K562 (cell line): ENCODE measurements at regions not wholly inside any gene's neighbourhood (a gene's known extent, or its start where the extent isn't known, plus 50 kb on each side); places are given as distances from the start of the nearest gene placed in this dataset.

Experiments
- ATAC-seq: fragments of 200-7000 bp; cut with Tn5 transposase; 3 replicates; pipeline ENCODE4 v1.9.1; 2020; ENCODE audit warnings: moderate library complexity
- BruUV-seq: library from RNA; stranded (reverse); fragments of 400-500 nt; replicated peaks from 2 replicates; lab custom pipeline; 2021; lab: Mats Ljungman, UMichigan
- CTCF ChIA-PET: fragments of 300-600 bp; formaldehyde crosslinking; extraction: SDS; loops from one replicate; lab custom pipeline; 2021; ENCODE audit warnings: low intra/inter-chr PET ratio; lab: Yijun Ruan, JAX
- POLR2A ChIA-PET: fragments of 300-600, 350-650 bp; sonication (Branson Sonifier 250); formaldehyde crosslinking; extraction: SDS; loops from one replicate; lab custom pipeline; 2021; ENCODE audit warnings: antibody characterized with exemption, inconsistent platforms; lab: Yijun Ruan, JAX
- DNase-seq, 4 experiments: peaks; one replicate each; pipeline versions ENCODE4 v3.0.0 to v3.0.0-alpha.2; 2011 to 2018; ENCODE audit warnings: low spot score in 3 of 4, mixed read lengths in 3 of 4; ENCODE audit errors: extremely low read depth in 1 of 4
- FAIRE-seq: peaks from 2 replicates; lab custom pipeline; 2011; peaks lifted over from hg19 to GRCh38; lab: Jason Lieb, UNC
- H2AFZ ChIP-seq: 2 replicates; pipeline ENCODE4 v1.6.0; 2011; ENCODE audit warnings: low read depth, low read length, control low read depth, inconsistent platforms
- H3K27ac ChIP-seq: fragments of 200-600 bp; 3 replicates; pipeline ENCODE4 v1.8.0; 2011; ENCODE audit warnings: low read depth, mild to moderate bottlenecking, control low read depth, inconsistent platforms, low read length, moderate library complexity, mixed read lengths; ENCODE audit errors: extremely low read depth
- H3K27me3 ChIP-seq, 2 experiments: fragments of 300-600 bp in 1 of 2; 2 replicates in 1 of 2; 3 replicates in 1 of 2; pipeline versions ENCODE4 v1.6.0 to v1.8.0; 2011; ENCODE audit warnings: inconsistent platforms in 2 of 2, low read length in 2 of 2, mild to moderate bottlenecking in 1 of 2, mixed read lengths in 1 of 2, moderate library complexity in 1 of 2; ENCODE audit not compliant: control insufficient read depth in 2 of 2, insufficient read depth in 2 of 2
- H3K36me3 ChIP-seq: fragments of 300-600 bp; 3 replicates; pipeline ENCODE4 v1.8.0; 2011; ENCODE audit warnings: mild to moderate bottlenecking, low read length, inconsistent platforms; ENCODE audit not compliant: control insufficient read depth, insufficient read depth
- H3K4me1 ChIP-seq, 2 experiments: fragments of 200-600 bp in 1 of 2; replicated peaks in 1 of 2; 2 replicates in 1 of 2; 3 replicates in 1 of 2; pipeline versions ENCODE4 v1.5.1 to v1.8.0; 2011; ENCODE audit warnings: inconsistent platforms in 2 of 2, low read length in 2 of 2, mild to moderate bottlenecking in 1 of 2, mixed read lengths in 1 of 2, moderate library complexity in 1 of 2; ENCODE audit not compliant: control insufficient read depth in 2 of 2, insufficient read depth in 2 of 2
- H3K4me2 ChIP-seq: 2 replicates; pipeline ENCODE4 v1.6.1; 2011; ENCODE audit warnings: low read length, control low read depth, inconsistent platforms, mixed read lengths; ENCODE audit not compliant: insufficient read depth
- H3K4me3 ChIP-seq: fragments of 200-600 bp; sonication (generic), shearing (Covaris generic); 2 replicates; pipeline ENCODE4 v1.5.1; 2016; ENCODE audit warnings: control low read depth, inconsistent platforms
- H3K79me2 ChIP-seq: fragments of 200-600 bp; 3 replicates; pipeline ENCODE4 v1.8.0; 2011; ENCODE audit warnings: low read length, inconsistent platforms; ENCODE audit not compliant: control insufficient read depth, insufficient read depth
- H3K9ac ChIP-seq, 2 experiments: 2 replicates each; pipeline versions ENCODE4 v1.6.0 to v1.6.1; 2011; ENCODE audit warnings: low read depth in 2 of 2, low read length in 2 of 2, control low read depth in 1 of 2, inconsistent platforms in 1 of 2, mild to moderate bottlenecking in 1 of 2, mixed read lengths in 1 of 2; ENCODE audit not compliant: insufficient read depth in 1 of 2
- H3K9me1 ChIP-seq: one replicate; pipeline ENCODE4 v1.6.0; 2011; ENCODE audit warnings: inconsistent platforms, mild to moderate bottlenecking, low read length, moderate library complexity; ENCODE audit not compliant: control insufficient read depth, insufficient read depth
- H3K9me3 ChIP-seq: replicated peaks from 2 replicates; pipeline ENCODE4 v1.5.1; 2011; ENCODE audit warnings: low read depth, low read length, inconsistent platforms; ENCODE audit not compliant: control insufficient read depth, insufficient read depth
- H4K20me1 ChIP-seq: replicated peaks from 2 replicates; pipeline ENCODE4 v1.6.1; 2011; ENCODE audit warnings: low read length, inconsistent platforms, mixed read lengths; ENCODE audit not compliant: control insufficient read depth, insufficient read depth
- CUX1 ChIP-seq: fragments of 200-800 bp; sonication (Bioruptor generic); IDR thresholded peaks from 2 replicates; pipeline ENCODE4 v1.6.1; 2016; ENCODE audit warnings: missing genetic modification characterization, missing compliant biosample characterization
- GABPB2 ChIP-seq: fragments of 250-450 bp; sonication (Bioruptor Pico); conservative IDR thresholded peaks from 2 replicates; pipeline ENCODE4 v1.5.1; 2021; ENCODE audit warnings: mild to moderate bottlenecking
- KLF16 ChIP-seq: IDR thresholded peaks from 2 replicates; pipeline ENCODE4 v1.6.1; 2016; ENCODE audit warnings: antibody characterized with exemption
- MXI1 ChIP-seq: IDR thresholded peaks from 2 replicates; pipeline ENCODE4 v1.6.1; 2011; ENCODE audit warnings: low read depth, mild to moderate bottlenecking, improper control_type of control experiment, low read length
- NR2F6 ChIP-seq: fragments of 450-650 bp; formaldehyde crosslinking; IDR thresholded peaks from 2 replicates; pipeline ENCODE4 v1.4.0; 2020; ENCODE audit warnings: mild to moderate bottlenecking
- PURB ChIP-seq: sonication (generic); formaldehyde crosslinking; IDR thresholded peaks from 2 replicates; pipeline ENCODE4 v1.9.0; 2021; ENCODE audit warnings: low read depth, mild to moderate bottlenecking, missing genetic modification reagents
- RNF2 ChIP-seq: sonication (generic); IDR thresholded peaks from 2 replicates; pipeline ENCODE4 v1.6.1; 2016
- ZFPM2 ChIP-seq: fragments of 250-450 bp; sonication (Bioruptor Pico); IDR thresholded peaks from 2 replicates; pipeline ENCODE4 v1.5.1; 2022; ENCODE audit warnings: mild to moderate bottlenecking
- in situ Hi-C: fragments of 300-500 bp; cut with MboI; formaldehyde crosslinking; loops from 4 replicates; pipeline ENCODE4 v1.15.0; 2018; ENCODE audit warnings: inconsistent platforms, mixed read lengths
- intact Hi-C: fragments of 100-400 bp; cut with micrococcal nuclease; formaldehyde crosslinking; loops from 2 replicates; pipeline ENCODE4 v1.14.2; 2022
- TF ChIP-seq, protein P1 (sequence below): fragments of 250-450 bp; sonication (Bioruptor Pico); IDR thresholded peaks from 2 replicates; pipeline ENCODE4 v1.4.0; 2020; ENCODE audit warnings: mild to moderate bottlenecking
- TF ChIP-seq, protein P2 (sequence below): fragments of 450-650 bp; IDR thresholded peaks from 2 replicates; pipeline ENCODE4 v1.7.1; 2018; ENCODE audit warnings: mild to moderate bottlenecking, low read depth; ENCODE audit not compliant: partially characterized antibody

DNA sequence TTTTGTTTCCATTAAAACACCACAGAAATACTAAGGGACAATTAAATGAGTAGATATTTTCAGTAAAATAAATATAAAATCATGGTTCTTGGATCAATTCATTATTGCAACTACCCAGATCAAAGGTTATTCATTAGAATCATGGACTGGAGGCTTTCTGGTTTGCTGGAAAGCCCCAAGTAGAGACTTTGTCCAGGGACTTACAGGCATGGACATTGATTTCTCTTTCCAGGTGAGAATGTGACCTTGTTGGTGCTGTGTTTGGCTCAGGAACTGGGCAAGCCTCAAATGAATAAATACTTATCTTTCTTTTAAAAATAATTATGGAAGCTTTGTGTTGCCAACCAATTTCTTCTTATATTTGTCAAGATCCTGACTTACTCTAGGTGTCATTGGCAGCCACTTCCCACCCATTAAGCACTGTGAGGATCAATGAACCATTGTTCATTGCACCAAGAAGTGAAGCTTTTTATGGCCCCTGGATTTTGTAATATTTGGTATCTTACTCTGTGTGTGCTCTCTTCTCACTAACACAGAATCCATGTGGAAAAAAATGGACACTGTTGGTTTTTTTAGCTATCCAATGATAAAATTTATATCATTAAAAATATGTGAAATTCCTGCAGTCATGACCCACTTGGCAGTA, 205.8 kb upstream of the NRXN1 start:
- CTCF ChIA-PET, result no interaction called here
- no peaks in the 10 kb centered on the region for H3K4me1 ChIP-seq
- no peaks in the 10 kb centered on the region for H3K9me3 ChIP-seq
- no peak overlapping the region for H3K27ac ChIP-seq
- in situ Hi-C loops, result no loop called here
- H3K27me3 ChIP-seq, result no peaks in the 10 kb centered on the region
- H3K9ac ChIP-seq, result no peak overlapping the region
- ATAC-seq (no peak), FAIRE-seq (no peak), DNase-seq (no peak)
- no peaks in the 10 kb centered on the region for H3K9me1 ChIP-seq
- H3K4me2 ChIP-seq, result no peak overlapping the region
- H3K79me2 ChIP-seq, result no peaks in the 10 kb centered on the region
- intact Hi-C loops, result no loop called here
- TF ChIP-seq KLF16 (no peak), GABPB2 (CRISPR knock-in tag) (no peak), ZFPM2 (no peak), RNF2 (no peak), PURB (CRISPR knock-in tag) (no peak), CUX1 (no peak), MXI1 (no peak), NR2F6 (CRISPR knock-in tag) (no peak)
- TF ChIP-seq, protein P1, sequence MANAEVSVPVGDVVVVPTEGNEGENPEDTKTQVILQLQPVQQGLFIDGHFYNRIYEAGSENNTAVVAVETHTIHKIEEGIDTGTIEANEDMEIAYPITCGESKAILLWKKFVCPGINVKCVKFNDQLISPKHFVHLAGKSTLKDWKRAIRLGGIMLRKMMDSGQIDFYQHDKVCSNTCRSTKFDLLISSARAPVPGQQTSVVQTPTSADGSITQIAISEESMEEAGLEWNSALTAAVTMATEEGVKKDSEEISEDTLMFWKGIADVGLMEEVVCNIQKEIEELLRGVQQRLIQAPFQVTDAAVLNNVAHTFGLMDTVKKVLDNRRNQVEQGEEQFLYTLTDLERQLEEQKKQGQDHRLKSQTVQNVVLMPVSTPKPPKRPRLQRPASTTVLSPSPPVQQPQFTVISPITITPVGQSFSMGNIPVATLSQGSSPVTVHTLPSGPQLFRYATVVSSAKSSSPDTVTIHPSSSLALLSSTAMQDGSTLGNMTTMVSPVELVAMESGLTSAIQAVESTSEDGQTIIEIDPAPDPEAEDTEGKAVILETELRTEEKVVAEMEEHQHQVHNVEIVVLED (CRISPR knock-in tag), result no peak
- TF ChIP-seq, protein P2, sequence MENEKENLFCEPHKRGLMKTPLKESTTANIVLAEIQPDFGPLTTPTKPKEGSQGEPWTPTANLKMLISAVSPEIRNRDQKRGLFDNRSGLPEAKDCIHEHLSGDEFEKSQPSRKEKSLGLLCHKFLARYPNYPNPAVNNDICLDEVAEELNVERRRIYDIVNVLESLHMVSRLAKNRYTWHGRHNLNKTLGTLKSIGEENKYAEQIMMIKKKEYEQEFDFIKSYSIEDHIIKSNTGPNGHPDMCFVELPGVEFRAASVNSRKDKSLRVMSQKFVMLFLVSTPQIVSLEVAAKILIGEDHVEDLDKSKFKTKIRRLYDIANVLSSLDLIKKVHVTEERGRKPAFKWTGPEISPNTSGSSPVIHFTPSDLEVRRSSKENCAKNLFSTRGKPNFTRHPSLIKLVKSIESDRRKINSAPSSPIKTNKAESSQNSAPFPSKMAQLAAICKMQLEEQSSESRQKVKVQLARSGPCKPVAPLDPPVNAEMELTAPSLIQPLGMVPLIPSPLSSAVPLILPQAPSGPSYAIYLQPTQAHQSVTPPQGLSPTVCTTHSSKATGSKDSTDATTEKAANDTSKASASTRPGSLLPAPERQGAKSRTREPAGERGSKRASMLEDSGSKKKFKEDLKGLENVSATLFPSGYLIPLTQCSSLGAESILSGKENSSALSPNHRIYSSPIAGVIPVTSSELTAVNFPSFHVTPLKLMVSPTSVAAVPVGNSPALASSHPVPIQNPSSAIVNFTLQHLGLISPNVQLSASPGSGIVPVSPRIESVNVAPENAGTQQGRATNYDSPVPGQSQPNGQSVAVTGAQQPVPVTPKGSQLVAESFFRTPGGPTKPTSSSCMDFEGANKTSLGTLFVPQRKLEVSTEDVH, result no peak
- H3K4me3 ChIP-seq, result no peak overlapping the region
- no peaks in the 10 kb centered on the region for H4K20me1 ChIP-seq
- H2AFZ ChIP-seq, result no peak overlapping the region
- no peaks in the 10 kb centered on the region for H3K36me3 ChIP-seq
- BruUV-seq, result no TSS peak
- POLR2A ChIA-PET, result no interaction called here
